CD14-positive monocyte (primary cell): ENCODE measurements at regions not wholly inside any gene's neighbourhood (a gene's known extent, or its start where the extent isn't known, plus 50 kb on each side); places are given as distances from the start of the nearest gene placed in this dataset.

ENCODE experiments used
- DNase-seq, 3 donors: peaks; one replicate each; pipeline ENCODE4 v3.0.0-alpha.2; 2011 to 2022
- H2AFZ ChIP-seq: 2 replicates; pipeline ENCODE4 v1.6.0; 2012; ENCODE audit warnings: mild to moderate bottlenecking, low read depth, low read length, inconsistent platforms; ENCODE audit not compliant: insufficient read depth, poor library complexity, severe bottlenecking
- H3K27ac ChIP-seq, 2 donors: 1 replicate in 1 of 2; 2 replicates in 1 of 2; pipeline ENCODE4 v1.5.1; 2012 to 2013; ENCODE audit warnings: low read length in 2 of 2, control low read depth in 1 of 2, inconsistent platforms in 1 of 2, low read depth in 1 of 2, mild to moderate bottlenecking in 1 of 2
- H3K27me3 ChIP-seq, 2 donors: one replicate each; pipeline versions ENCODE4 v1.6.0 to v1.6.1; 2011 to 2013; ENCODE audit warnings: low read length in 2 of 2; ENCODE audit not compliant: control insufficient read depth in 2 of 2, insufficient read depth in 2 of 2
- H3K36me3 ChIP-seq, 2 donors: replicated peaks in 1 of 2; 1 replicate in 1 of 2; 2 replicates in 1 of 2; pipeline versions ENCODE4 v1.5.1 to v1.6.1; 2012 to 2013; ENCODE audit warnings: low read length in 2 of 2, control low read depth in 1 of 2, inconsistent platforms in 1 of 2, mild to moderate bottlenecking in 1 of 2; ENCODE audit not compliant: insufficient read depth in 2 of 2, control insufficient read depth in 1 of 2
- H3K4me1 ChIP-seq, 2 donors: 1 replicate in 1 of 2; 2 replicates in 1 of 2; pipeline versions ENCODE4 v1.5.1 to v1.6.1; 2012 to 2013; ENCODE audit warnings: low read length in 2 of 2, control low read depth in 1 of 2, inconsistent platforms in 1 of 2, mild to moderate bottlenecking in 1 of 2, moderate library complexity in 1 of 2; ENCODE audit not compliant: insufficient read depth in 2 of 2, control insufficient read depth in 1 of 2
- H3K4me2 ChIP-seq: replicated peaks from 2 replicates; pipeline ENCODE3; 2012; ENCODE audit warnings: low read length, moderate library complexity, mild to moderate bottlenecking; ENCODE audit not compliant: poor library complexity, severe bottlenecking; ENCODE audit errors: extremely low read depth
- H3K4me3 ChIP-seq, 3 experiments: fragments of 200-600 bp in 1 of 3; sonication (generic) in 1 of 3; replicated peaks in 1 of 3; 1 replicate in 2 of 3; 2 replicates in 1 of 3; pipeline ENCODE4 v1.5.1; 2011 to 2013; ENCODE audit warnings: low read length in 3 of 3, mild to moderate bottlenecking in 3 of 3, control low read depth in 2 of 3, low read depth in 2 of 3, inconsistent platforms in 1 of 3, moderate library complexity in 1 of 3
- H3K79me2 ChIP-seq: 2 replicates; pipeline ENCODE4 v1.6.0; 2012; ENCODE audit warnings: mild to moderate bottlenecking, control low read depth, inconsistent platforms, low read length, moderate library complexity; ENCODE audit not compliant: insufficient read depth
- H3K9ac ChIP-seq: 2 replicates; pipeline ENCODE4 v1.6.0; 2017; ENCODE audit warnings: low read length, mild to moderate bottlenecking; ENCODE audit not compliant: insufficient read depth, poor library complexity, severe bottlenecking
- H3K9me3 ChIP-seq, 2 donors: replicated peaks in 1 of 2; 1 replicate in 1 of 2; 2 replicates in 1 of 2; pipeline versions ENCODE4 v1.5.1 to v1.6.1; 2012 to 2013; ENCODE audit warnings: low read length in 2 of 2, control low read depth in 1 of 2; ENCODE audit not compliant: control insufficient read depth in 1 of 2, insufficient read depth in 1 of 2
- H4K20me1 ChIP-seq: 2 replicates; pipeline ENCODE4 v1.6.0; 2012; ENCODE audit warnings: mild to moderate bottlenecking, low read length, control low read depth, moderate library complexity; ENCODE audit not compliant: insufficient read depth
- H3K27ac Mint-ChIP-seq, 7 donors: one replicate each; pipeline ENCODE4 v1.8.0; 2020; ENCODE audit warnings: mild to moderate bottlenecking in 7 of 7, mixed read lengths in 7 of 7, moderate library complexity in 6 of 7, inconsistent platforms in 2 of 7
- H3K27me3 Mint-ChIP-seq, 3 donors: one replicate each; pipeline ENCODE4 v1.8.0; 2021 to 2022; ENCODE audit warnings: low read depth in 3 of 3, mild to moderate bottlenecking in 3 of 3, mixed read lengths in 3 of 3, moderate library complexity in 3 of 3, inconsistent platforms in 1 of 3
- H3K36me3 Mint-ChIP-seq, 2 donors: one replicate each; pipeline ENCODE4 v1.8.0; 2020; ENCODE audit warnings: mixed read lengths in 2 of 2, inconsistent platforms in 1 of 2, mild to moderate bottlenecking in 1 of 2
- H3K4me1 Mint-ChIP-seq: one replicate; pipeline ENCODE4 v1.8.0; 2020; ENCODE audit warnings: mild to moderate bottlenecking, mixed read lengths
- H3K4me3 Mint-ChIP-seq, 2 donors: one replicate each; pipeline ENCODE4 v1.8.0; 2020; ENCODE audit warnings: mild to moderate bottlenecking in 2 of 2, mixed read lengths in 2 of 2, moderate library complexity in 1 of 2
- H3K9me3 Mint-ChIP-seq, 7 donors: one replicate each; pipeline ENCODE4 v1.8.0; 2020 to 2022; ENCODE audit warnings: mixed read lengths in 7 of 7, mild to moderate bottlenecking in 6 of 7, moderate library complexity in 6 of 7, inconsistent platforms in 2 of 7
- CTCF ChIP-seq: fragments of 200-600 bp; IDR thresholded peaks from one replicate; pipeline ENCODE4 v1.8.0; 2022; ENCODE audit warnings: antibody characterized with exemption, mild to moderate bottlenecking
- WGBS: methylation state at CpG from one replicate; pipeline ENCODE4 v1.1.5; 2013; ENCODE audit warnings: missing lambda C conversion rate; ENCODE audit not compliant: insufficient coverage; 5-methylcytosine and 5-hydroxymethylcytosine counted together
- intact Hi-C, 2 donors: fragments of 100-400 bp; cut with micrococcal nuclease; formaldehyde crosslinking; loops; one replicate each; pipeline versions ENCODE4 v1.15.0 to v1.15.1; 2023

- no peak overlapping the region for H3K27ac Mint-ChIP-seq
- H3K9me3 ChIP-seq = no peaks in the 10 kb centered on the region
- WGBS = 89% methylated on average over 1 of the region's 2 CpGs
- no peaks in the 10 kb centered on the region for H3K36me3 Mint-ChIP-seq
- H3K79me2 ChIP-seq = no peaks in the 10 kb centered on the region
- H3K27ac ChIP-seq = no peak overlapping the region
- no peak for DNase-seq
- H3K27me3 ChIP-seq = no peaks in the 10 kb centered on the region
- TF ChIP-seq CTCF = peak; percentile 9
- H3K4me1 Mint-ChIP-seq = no peaks in the 10 kb centered on the region
- H2AFZ ChIP-seq = no peak overlapping the region
- H3K36me3 ChIP-seq = no peaks in the 10 kb centered on the region
- no peak overlapping the region for H3K4me3 Mint-ChIP-seq
- no peak overlapping the region for H3K4me3 ChIP-seq
- intact Hi-C loops = no loop called here
- H3K4me2 ChIP-seq = no peak overlapping the region
- no peak overlapping the region for H3K9ac ChIP-seq
- H3K27me3 Mint-ChIP-seq = peaks cover 0 to 2% (median 0%) of the 10 kb centered on the region in 3 donors
- H3K4me1 ChIP-seq = no peaks in the 10 kb centered on the region
- H4K20me1 ChIP-seq = no peaks in the 10 kb centered on the region
- H3K9me3 Mint-ChIP-seq = peaks cover 0 to 2% (median 0%) of the 10 kb centered on the region in 7 donors
Observed at GRCh38 chr2:58553937-58554336, 312.8 kb upstream of the FANCL start.

- Histone ChIP-seq H3K9ac (no peak overlapping the region), H2AFZ (no peak overlapping the region), H3K9me3 (no peaks in the 10 kb centered on the region), H3K4me1 (no peaks in the 10 kb centered on the region), H3K36me3 (no peaks in the 10 kb centered on the region), H3K27ac (no peak overlapping the region), H3K27me3 (no peaks in the 10 kb centered on the region), H3K4me2 (no peak overlapping the region), H3K79me2 (no peaks in the 10 kb centered on the region), H4K20me1 (no peaks in the 10 kb centered on the region), H3K4me3 (no peak overlapping the region)
- H3K9me3 Mint-ChIP-seq = peaks cover 0 to 2% (median 0%) of the 10 kb centered on the region in 7 donors
- TF ChIP-seq CTCF = no peak
- H3K27ac Mint-ChIP-seq = no peak overlapping the region
- H3K4me3 Mint-ChIP-seq = no peak overlapping the region
- no peaks in the 10 kb centered on the region for H3K4me1 Mint-ChIP-seq
- intact Hi-C loops = no loop called here
- peaks cover 0 to 2% (median 0%) of the 10 kb centered on the region in 3 donors for H3K27me3 Mint-ChIP-seq
- no CpG with 5 or more reads among the region's 1 CpG for WGBS
- no peaks in the 10 kb centered on the region for H3K36me3 Mint-ChIP-seq
- no peak for DNase-seq
Observed at GRCh38 chr2:58553522-58553921, 312.4 kb upstream of the FANCL start.
